CD4-positive, alpha-beta T cell treated with Interleukin-1 beta for 1 hour (primary cell): ENCODE measurements at regions not wholly inside any gene's neighbourhood (a gene's known extent, or its start where the extent isn't known, plus 50 kb on each side); places are given as distances from the start of the nearest gene placed in this dataset.
"Not testable (repeated sequence)": the region's sequence is repeated elsewhere in the genome, so short reads cannot be mapped to it uniquely, and the experiment has no call there.

Experiments used
- DNase-seq, 2 donors: peaks; one replicate each; pipeline ENCODE4 v3.0.0-alpha.2; 2020 to 2022

- no peak for DNase-seq
Measured at GRCh38 chr3:102688556-102688930, 253.7 kb downstream of the ZPLD1 start.

GRCh38 chr3:102691507-102691906, 256.7 kb downstream of the ZPLD1 start:
- no peak for DNase-seq

DNA sequence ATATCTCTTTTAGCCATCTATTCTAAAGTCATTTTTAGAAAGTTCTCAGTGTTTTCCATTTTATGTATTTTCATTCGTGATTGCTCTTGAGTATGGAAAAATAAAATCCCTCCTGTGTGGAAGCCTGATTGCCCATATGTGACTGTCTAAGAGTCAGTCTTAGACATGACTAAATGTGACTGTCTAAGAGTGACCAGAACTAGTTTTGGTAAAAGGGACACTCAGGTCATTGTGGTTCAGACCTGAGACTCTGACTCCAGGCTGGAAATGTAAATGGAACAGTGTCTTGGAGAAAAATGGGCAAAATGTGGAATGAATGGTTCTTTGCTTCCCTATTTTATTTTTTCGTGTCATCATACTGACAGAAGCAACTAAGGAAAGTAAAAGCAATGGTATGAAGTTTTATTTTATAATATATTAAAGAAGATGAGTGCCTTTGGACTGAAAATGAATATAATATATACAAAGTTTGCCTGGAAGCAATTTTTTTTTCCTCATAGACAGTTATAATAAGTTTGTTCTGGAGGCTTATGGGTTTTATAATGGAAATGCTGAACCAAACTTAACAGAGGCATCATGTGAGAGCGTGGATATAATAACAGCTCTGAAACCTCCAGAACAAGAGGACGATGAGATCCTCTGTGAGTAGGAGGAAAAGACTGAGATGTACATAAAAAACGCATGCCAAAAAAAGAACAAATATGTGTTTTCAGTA, 264.4 kb downstream of the ZPLD1 start:
- DNase-seq = no peak

- DNase-seq = no peak
Measured at GRCh38 chr3:102699819-102700140, 265.0 kb downstream of the ZPLD1 start.

- DNase-seq = no peak
Measured at GRCh38 chr3:102712896-102713295, 278.1 kb downstream of the ZPLD1 start.

DNA sequence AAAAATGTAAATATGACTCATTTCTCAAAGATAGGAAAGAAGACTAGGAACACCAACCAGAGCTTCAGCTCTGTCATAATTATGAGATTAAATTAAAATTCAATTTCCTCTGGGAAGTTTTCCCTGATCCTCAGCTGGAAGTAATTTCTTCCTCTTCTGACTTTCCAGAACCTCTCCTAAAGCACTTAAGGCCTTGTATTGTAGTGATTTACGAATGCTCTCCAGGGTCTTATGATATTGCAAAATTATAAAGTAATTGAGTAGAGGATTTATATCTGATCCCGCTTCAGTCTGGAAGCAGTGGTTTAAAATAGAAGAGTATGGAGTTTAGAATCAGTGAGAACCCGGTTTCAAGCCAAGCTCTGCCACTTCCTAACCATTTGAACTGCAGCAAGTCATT, 279.8 kb downstream of the ZPLD1 start:
- no peak for DNase-seq

GRCh38 chr3:102715030-102715697, 280.3 kb downstream of the ZPLD1 start:
- no peak for DNase-seq

DNA sequence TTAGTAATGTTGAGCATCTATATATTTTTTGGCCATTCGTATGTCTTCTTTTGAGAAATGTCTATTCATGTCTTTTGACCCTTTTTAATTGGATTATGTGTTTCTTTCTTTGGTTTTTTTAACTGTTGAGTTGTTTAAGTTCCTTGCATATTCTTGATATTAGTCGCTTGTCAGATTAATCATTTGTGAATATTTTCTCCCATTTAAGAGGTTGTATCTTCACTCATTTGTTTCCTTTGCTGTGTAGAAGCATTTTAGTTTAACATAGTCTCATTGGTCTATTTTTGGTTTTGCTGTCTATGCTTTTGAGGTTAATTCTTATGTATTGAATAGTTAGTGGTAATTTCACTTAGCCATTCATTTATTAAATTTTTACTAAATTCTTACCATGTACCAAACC, 283.8 kb downstream of the ZPLD1 start:
- DNase-seq = no peak

DNA sequence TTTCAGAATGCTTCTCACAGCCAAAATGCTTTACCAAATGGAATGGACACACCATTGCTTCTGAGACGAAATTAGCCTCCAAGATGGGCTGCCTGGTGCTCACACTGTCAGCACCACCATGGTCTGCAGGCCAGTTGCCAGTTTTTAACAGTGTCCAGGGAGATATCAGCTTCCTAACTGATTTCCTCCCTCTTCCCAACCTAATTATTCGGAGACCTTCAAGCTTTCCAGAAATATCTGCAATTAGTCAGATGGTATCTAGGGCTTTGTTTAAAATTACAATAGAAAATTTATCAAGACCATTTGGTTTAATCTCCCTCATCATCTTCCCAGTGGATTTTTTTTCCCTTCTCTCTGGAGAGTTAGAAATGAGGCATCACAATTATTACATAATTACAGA, 287.5 kb downstream of the ZPLD1 start:
- DNase-seq = no peak

GRCh38 chr3:102727340-102727739, 292.5 kb downstream of the ZPLD1 start:
- DNase-seq = no peak

DNA sequence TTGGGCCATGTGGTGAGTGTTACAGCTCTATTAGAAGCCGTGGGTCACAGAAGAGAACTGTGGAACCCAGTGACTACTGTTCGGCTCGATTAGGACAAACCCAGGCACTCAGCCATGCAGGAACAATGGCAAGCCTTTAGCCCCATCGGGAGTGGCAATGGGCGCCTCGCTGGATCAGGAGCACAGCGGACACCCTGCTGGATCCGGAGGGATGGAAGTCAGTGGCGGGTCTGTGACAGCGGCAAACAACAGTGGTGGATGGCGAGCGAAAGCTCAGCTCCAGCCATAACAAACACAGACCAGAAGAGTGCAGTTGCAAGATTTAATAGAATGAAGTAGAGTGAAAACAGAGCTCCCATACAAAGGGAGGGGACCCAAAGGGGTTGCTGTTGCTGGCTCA, 297.8 kb downstream of the ZPLD1 start:
- not testable (repeated sequence) for DNase-seq

DNA sequence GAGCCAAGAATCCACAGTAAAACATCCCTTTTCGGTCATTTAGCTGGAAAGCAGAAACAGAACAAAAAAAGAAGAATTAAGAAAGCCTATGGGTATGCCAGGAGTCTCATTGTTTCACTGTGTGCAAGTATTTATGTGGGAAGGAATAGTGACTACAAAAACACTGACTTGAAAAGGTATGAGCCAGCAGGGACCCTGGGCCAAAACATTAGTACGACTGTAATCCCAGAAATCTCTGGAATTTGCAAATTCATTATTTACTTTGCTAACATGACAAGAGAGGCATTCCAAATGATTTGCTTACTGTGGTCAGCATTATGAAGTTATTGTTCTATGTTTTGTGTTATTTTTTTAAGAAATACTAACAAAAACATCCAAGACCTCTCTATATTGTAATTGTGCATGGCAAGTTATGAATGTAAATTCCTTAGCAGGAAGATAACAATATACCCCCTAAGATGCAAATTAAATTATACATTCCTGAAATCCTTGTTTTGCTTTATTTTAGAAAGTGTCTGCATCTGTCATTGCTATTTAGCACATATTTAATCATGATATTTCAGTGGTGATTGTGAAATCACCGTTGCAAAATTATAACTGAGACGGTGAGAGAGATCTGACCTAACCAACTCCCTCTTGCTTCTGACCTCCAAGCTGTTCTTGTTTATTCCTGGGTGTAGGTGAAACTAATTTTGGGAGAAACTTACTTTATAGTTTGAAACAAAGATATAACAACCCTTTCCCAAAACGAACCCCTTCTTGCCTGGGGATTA, 299.2 kb downstream of the ZPLD1 start:
- no peak for DNase-seq

DNA sequence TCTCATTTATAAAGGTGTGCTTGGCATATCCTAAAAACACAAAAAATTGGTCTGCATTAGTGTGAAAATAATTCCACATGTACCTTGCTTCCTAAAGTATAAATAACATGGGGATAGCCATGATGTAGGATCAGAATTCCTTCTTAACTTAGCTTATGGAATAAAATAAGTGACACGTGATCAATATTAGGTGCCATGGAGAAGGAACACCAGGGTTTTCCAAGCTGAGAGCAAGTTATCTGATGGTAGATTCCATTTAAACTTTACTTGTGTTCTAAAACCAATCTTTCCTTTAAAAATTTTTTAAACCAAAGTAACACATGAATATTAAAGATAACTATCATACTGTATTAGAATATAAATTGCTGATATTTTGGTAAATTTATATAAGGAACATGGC, 300.5 kb downstream of the ZPLD1 start:
- no peak for DNase-seq

GRCh38 chr3:102736288-102736974, 301.6 kb downstream of the ZPLD1 start:
- DNase-seq = no peak

DNA sequence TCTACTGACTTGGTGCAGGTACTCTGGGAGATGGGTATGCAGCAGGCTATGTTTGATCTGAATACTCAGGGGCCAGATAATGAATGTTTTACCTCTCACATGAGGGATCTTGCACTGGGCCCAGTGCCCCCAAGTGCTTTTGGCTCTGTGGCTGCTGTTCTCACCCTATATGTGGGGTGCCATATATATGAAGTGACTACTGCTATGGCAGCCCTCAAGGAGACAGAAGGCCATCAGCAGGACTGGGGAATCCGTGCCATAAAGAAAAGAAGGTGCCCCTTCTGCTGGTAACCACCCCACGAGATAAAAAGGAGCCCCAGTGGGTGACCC, 302.1 kb downstream of the ZPLD1 start:
- no peak for DNase-seq

DNA sequence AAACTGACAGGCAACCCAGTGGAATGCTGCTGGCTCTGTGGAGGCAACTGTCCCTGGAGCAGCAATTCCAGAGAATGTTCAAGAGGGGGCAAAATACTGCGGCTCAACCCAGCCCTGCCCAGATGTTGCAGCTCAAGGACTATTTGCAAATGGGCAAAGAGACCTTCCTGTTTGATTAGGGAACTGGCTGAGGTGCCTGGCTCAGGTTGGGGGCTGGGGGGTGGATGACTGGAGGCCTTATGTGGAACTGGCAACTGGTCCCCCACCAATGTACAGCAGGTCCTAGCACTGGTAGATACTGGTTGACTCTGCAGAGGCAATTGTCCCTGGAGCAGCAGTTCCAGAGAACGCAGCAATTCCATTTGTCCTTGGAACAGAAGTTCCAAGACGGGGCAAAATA, 302.5 kb downstream of the ZPLD1 start:
- no peak for DNase-seq

- no peak for DNase-seq
Measured at GRCh38 chr3:102741105-102741504, 306.3 kb downstream of the ZPLD1 start.

DNA sequence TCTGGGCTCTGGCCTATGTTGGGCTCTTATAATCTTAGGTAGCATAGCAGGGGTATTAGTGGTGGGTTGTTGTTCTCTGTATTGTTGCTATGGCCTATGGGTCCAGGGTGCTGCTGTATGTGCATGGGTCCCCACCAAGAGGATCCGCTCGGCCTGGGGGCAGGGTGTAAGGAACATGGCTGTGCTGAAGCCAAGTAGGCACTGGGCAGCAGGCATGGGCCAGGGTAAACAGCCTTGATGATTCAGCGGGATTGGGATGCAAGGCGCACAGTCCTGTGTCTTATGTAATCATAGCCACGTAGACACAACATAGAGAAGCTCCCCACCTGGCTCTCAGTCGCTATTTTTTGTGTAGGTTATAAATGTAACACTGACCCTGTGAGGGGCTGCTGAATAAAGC, 306.9 kb downstream of the ZPLD1 start:
- DNase-seq = no peak

DNA sequence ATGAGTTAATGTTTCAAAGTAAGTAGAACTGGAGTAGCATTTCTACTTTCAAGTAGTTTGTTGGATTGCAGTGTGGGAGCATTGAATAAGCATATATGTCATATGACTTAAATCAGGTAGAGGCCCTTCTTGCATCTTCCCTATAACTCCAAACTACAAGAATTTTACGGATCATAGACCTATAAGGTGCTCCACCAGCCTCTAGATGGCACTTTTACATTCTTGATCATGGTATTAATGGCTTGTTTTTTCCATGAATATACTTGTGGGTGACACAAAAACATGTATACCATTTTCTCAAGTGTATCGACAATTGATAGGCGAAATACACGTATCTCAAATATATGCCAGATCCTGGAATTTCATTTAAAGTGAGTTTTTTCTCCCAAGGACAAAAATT, 311.1 kb downstream of the ZPLD1 start:
- no peak for DNase-seq

DNA sequence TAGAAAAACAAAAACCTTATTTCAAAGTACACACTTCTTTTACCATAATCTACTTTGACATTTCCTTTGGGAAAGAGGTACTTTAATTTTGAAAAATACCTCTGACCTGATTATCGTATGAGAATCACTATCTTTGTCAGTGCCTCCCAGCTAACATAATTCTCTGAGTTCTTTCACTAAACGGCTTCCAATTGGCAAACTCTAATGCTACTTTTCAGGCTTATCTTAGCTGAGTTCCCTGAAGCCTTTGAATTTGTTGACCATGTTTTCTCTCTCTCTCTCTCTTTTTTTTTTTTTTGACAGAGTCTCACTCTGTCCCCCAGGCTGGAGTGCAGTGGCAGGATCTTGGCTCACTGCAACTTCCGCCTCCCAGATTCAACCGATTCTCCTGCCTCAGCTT, 312.8 kb downstream of the ZPLD1 start:
- DNase-seq = no peak

DNA sequence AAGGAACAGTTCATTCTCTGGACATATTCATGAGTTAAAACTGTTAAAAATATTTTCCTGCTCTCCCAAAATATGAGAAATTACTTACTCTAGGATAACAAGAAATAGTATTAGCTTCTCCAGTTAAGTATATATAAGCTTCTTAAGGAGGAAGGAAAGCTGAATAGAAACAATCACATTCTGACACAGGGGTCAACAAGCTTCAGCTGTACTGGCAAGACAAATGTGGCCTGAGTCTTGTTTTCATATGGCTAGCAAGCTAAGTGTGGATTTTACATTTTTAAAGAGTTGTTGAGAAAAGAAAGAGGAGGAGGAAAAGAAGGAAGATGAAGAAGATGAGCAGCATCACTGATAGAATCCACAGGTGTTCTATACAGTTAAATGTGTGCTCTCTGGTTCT, 313.8 kb downstream of the ZPLD1 start:
- no peak for DNase-seq

DNA sequence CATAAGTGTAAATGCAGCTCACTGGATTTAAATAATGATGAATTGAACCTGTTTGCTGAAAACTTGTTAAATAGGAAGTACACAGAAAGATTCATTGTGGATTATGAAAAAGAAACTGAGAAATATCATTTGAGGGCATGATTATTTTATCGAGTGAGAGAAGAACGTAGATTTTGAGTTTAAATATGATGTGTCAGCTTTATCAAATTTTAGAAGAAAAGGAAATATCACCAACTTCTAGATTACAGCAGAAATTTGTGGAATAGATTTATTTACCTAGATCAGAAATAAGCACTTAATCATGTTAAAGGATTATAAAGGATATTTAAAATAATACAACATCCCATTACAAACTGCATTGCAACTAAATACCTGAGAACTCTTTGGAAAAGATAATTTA, 315.5 kb downstream of the ZPLD1 start:
- DNase-seq = no peak

DNA sequence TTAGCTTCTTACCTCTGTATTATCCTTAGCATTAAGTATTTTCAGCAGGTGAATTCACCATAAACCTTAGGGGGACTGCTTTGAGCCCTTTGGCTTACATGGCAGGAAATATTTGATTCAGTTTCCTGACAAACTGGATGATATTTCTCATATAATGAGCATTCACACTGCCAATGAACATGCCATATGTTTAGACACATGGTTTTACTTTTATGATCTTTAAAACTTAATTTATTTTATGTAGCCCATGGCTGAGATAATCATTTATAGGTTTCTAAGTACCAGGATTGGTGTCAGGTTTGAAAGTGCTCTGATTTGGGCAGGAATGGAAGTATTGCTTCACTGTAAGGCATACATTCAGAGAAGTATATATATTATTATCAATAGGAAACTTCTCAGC, 319.1 kb downstream of the ZPLD1 start:
- DNase-seq = no peak

DNA sequence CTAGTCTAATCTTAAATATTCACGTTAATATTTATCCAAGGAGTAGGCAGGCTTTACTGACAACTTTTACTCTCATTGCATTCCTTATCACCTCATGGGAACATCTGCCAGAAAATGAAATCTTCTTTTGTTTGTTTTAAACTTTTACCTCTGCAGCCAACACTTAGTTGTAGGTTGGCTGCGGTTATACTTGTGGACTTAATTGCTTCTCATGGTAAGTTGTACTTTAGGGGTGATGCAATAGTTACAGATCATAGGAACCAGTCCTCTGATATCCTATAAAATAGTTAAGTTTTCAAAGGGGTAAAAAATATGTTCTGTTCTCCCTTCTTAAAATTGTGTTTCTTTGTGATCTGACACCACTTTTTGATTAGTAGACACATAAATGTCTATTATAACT, 321.9 kb downstream of the ZPLD1 start:
- no peak for DNase-seq
